Lower lobe of right lung (tissue), 2 donors: ENCODE measurements at regions not wholly inside any gene's neighbourhood (a gene's known extent, or its start where the extent isn't known, plus 50 kb on each side); places are given as distances from the start of the nearest gene placed in this dataset.

Source experiments
- ATAC-seq, 2 donors: fragments of 200-7000 bp; cut with Tn5 transposase; one replicate each; pipeline ENCODE4 v1.9.1; 2020 to 2022; ENCODE audit warnings: mild to moderate bottlenecking in 2 of 2, moderate library complexity in 2 of 2
- DNase-seq: peaks from one replicate; pipeline ENCODE4 v3.0.0-alpha.2; 2020
- H3K27ac ChIP-seq: fragments of 200-600 bp; one replicate; pipeline ENCODE4 v1.8.0; 2022
- H3K27me3 ChIP-seq: fragments of 200-600 bp; one replicate; pipeline ENCODE4 v1.8.0; 2022; ENCODE audit warnings: low read depth
- H3K36me3 ChIP-seq: fragments of 200-600 bp; one replicate; pipeline ENCODE4 v1.8.0; 2022; ENCODE audit warnings: mild to moderate bottlenecking
- H3K4me1 ChIP-seq: fragments of 200-600 bp; one replicate; pipeline ENCODE4 v1.8.0; 2022
- H3K4me3 ChIP-seq: fragments of 200-600 bp; one replicate; pipeline ENCODE4 v1.8.0; 2022; ENCODE audit warnings: mild to moderate bottlenecking
- H3K9me3 ChIP-seq: fragments of 200-600 bp; one replicate; pipeline ENCODE4 v1.8.0; 2022
- CTCF ChIP-seq: fragments of 200-600 bp; IDR thresholded peaks from one replicate; pipeline ENCODE4 v1.8.0; 2022; ENCODE audit warnings: antibody characterized with exemption, mild to moderate bottlenecking
- intact Hi-C: fragments of 100-400 bp; cut with DNase I; formaldehyde crosslinking; loops from one replicate; pipeline ENCODE4 v1.11.0; 2022
- donor health status: DM: no; HTN: yes; CAD: no; lungs with severe emphysema.

- Histone ChIP-seq H3K4me3 (no peak overlapping the region), H3K36me3 (no peaks in the 10 kb centered on the region), H3K9me3 (peaks cover 12% of the 10 kb centered on the region), H3K27me3 (no peaks in the 10 kb centered on the region), H3K27ac (no peak overlapping the region), H3K4me1 (no peaks in the 10 kb centered on the region)
- DNase-seq = no peak
- TF ChIP-seq CTCF = no peak
- intact Hi-C loops = no loop called here
- no peak for ATAC-seq
Observed at GRCh38 chr14:41972531-41972930, 365.9 kb downstream of the LRFN5 start.

GRCh38 chr14:41960281-41960680 lies 353.6 kb downstream of the LRFN5 start:
- H3K4me3 ChIP-seq = no peak overlapping the region
- intact Hi-C loops = no loop called here
- no peak for ATAC-seq
- H3K27me3 ChIP-seq = no peaks in the 10 kb centered on the region
- no peak for DNase-seq
- no peaks in the 10 kb centered on the region for H3K4me1 ChIP-seq
- no peak overlapping the region for H3K27ac ChIP-seq
- no peak for TF ChIP-seq CTCF
- no peaks in the 10 kb centered on the region for H3K36me3 ChIP-seq
- H3K9me3 ChIP-seq = no peaks in the 10 kb centered on the region

- Histone ChIP-seq H3K4me1 (no peaks in the 10 kb centered on the region), H3K27me3 (no peaks in the 10 kb centered on the region), H3K4me3 (no peak overlapping the region), H3K36me3 (no peaks in the 10 kb centered on the region), H3K9me3 (no peaks in the 10 kb centered on the region), H3K27ac (no peak overlapping the region)
- intact Hi-C loops = no loop called here
- ATAC-seq (no peak), DNase-seq (no peak)
- TF ChIP-seq CTCF = no peak
Observed at GRCh38 chr14:41957459-41957858, 350.8 kb downstream of the LRFN5 start.
